GM21528 (cell line): ENCODE measurements at regions not wholly inside any gene's neighbourhood (a gene's known extent, or its start where the extent isn't known, plus 50 kb on each side); places are given as distances from the start of the nearest gene placed in this dataset.

ENCODE experiments used
- ATAC-seq: cut with Tn5 transposase; IDR thresholded peaks from one replicate; pipeline ENCODE4 v1.9.1; 2021; ENCODE audit warnings: mild to moderate bottlenecking, moderate library complexity; ENCODE audit not compliant: unreplicated experiment, low FRiP score

- ATAC-seq: no peak
These were observed 1445.7 kb upstream of the CADM2 start for GRCh38 chr3:83513051-83513450.

- ATAC-seq: no peak
These were observed 1445.1 kb upstream of the CADM2 start for GRCh38 chr3:83513677-83514076.

- no peak for ATAC-seq
These were observed 1444.5 kb upstream of the CADM2 start for GRCh38 chr3:83514130-83514914.

GRCh38 chr3:83515123-83515522 is 1443.7 kb upstream of the CADM2 start:
- ATAC-seq: no peak

GRCh38 chr3:83523470-83524073 is 1435.2 kb upstream of the CADM2 start:
- ATAC-seq: peak; percentile 68

- no peak for ATAC-seq
These were observed 1433.9 kb upstream of the CADM2 start for GRCh38 chr3:83524901-83525300.

GRCh38 chr3:83559082-83559481 is 1399.7 kb upstream of the CADM2 start:
- ATAC-seq: no peak

- ATAC-seq: no peak
These were observed 1390.9 kb upstream of the CADM2 start for GRCh38 chr3:83567935-83568334.

- ATAC-seq: no peak
These were observed 1377.2 kb upstream of the CADM2 start for GRCh38 chr3:83581546-83581945.

- no peak for ATAC-seq
These were observed 1357.1 kb upstream of the CADM2 start for GRCh38 chr3:83601704-83602103.

- no peak for ATAC-seq
These were observed 1336.3 kb upstream of the CADM2 start for GRCh38 chr3:83622526-83622925.

- ATAC-seq: no peak
These were observed 1333.5 kb upstream of the CADM2 start for GRCh38 chr3:83625261-83625660.

GRCh38 chr3:83628471-83628870 is 1330.3 kb upstream of the CADM2 start:
- ATAC-seq: no peak

GRCh38 chr3:83632526-83632925 is 1326.3 kb upstream of the CADM2 start:
- no peak for ATAC-seq

GRCh38 chr3:83633758-83634157 is 1325.0 kb upstream of the CADM2 start:
- no peak for ATAC-seq

GRCh38 chr3:83649692-83650091 is 1309.1 kb upstream of the CADM2 start:
- ATAC-seq: no peak

- no peak for ATAC-seq
These were observed 1303.7 kb upstream of the CADM2 start for GRCh38 chr3:83655083-83655482.

GRCh38 chr3:83662381-83662960 is 1296.3 kb upstream of the CADM2 start:
- no peak for ATAC-seq

GRCh38 chr3:83670416-83670815 is 1288.4 kb upstream of the CADM2 start:
- ATAC-seq: no peak

GRCh38 chr3:83683937-83684598 is 1274.7 kb upstream of the CADM2 start:
- ATAC-seq: no peak

- no peak for ATAC-seq
These were observed 1252.1 kb upstream of the CADM2 start for GRCh38 chr3:83706669-83707068.
